Nephron (organoid): ENCODE measurements at regions not wholly inside any gene's neighbourhood (a gene's known extent, or its start where the extent isn't known, plus 50 kb on each side); places are given as distances from the start of the nearest gene placed in this dataset.

Experiments used
- H3K27ac Mint-ChIP-seq, 3 experiments: 2 replicates each; pipeline ENCODE4 v1.8.0; 2020; ENCODE audit warnings: mixed read lengths in 3 of 3, mild to moderate bottlenecking in 2 of 3, moderate library complexity in 1 of 3
- H3K27me3 Mint-ChIP-seq: 2 replicates; pipeline ENCODE4 v1.8.0; 2021; ENCODE audit warnings: low read depth, mild to moderate bottlenecking, moderate library complexity, mixed read lengths
- H3K36me3 Mint-ChIP-seq: 2 replicates; pipeline ENCODE4 v1.8.0; 2020; ENCODE audit warnings: low read depth, mixed read lengths
- H3K4me1 Mint-ChIP-seq: 2 replicates; pipeline ENCODE4 v1.8.0; 2020; ENCODE audit warnings: mixed read lengths
- H3K4me3 Mint-ChIP-seq, 3 experiments: 2 replicates each; pipeline ENCODE4 v1.8.0; 2020; ENCODE audit warnings: mild to moderate bottlenecking in 3 of 3, mixed read lengths in 3 of 3, moderate library complexity in 2 of 3
- H3K9me3 Mint-ChIP-seq: 2 replicates; pipeline ENCODE4 v1.8.0; 2020; ENCODE audit warnings: mixed read lengths
- TF ChIP-seq, protein P1 (sequence below), 3 experiments: fragments of 200-600 bp; sonication (generic); IDR thresholded peaks; one replicate each; pipeline ENCODE4 v1.5.0; 2021; ENCODE audit warnings: antibody characterized with exemption in 3 of 3; ENCODE audit not compliant: unreplicated experiment in 3 of 3

DNA sequence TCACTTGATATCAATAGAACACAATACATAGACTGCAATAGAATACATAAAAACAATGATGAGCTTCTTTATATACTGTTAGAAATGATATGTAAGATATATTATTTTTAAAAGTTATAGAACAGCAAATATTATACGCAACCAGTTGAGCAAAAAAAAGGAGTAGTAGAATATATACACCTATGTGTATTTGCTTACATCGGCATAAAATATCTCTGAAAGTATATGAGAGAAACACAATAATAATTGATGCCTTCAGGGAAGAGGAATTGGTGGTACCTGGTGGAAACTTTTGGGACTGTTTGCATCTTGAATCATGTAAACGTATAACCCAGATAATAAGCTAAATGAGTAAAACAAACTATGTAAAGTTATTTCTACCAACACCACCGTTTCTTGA is 418.4 kb upstream of the DCN start:
- Mint-ChIP-seq H3K9me3 (peaks cover 17% of the 10 kb centered on the region), H3K27ac (no peak overlapping the region), H3K27me3 (no peaks in the 10 kb centered on the region), H3K4me1 (no peaks in the 10 kb centered on the region), H3K36me3 (no peaks in the 10 kb centered on the region), H3K4me3 (no peak overlapping the region)
- TF ChIP-seq, protein P1, sequence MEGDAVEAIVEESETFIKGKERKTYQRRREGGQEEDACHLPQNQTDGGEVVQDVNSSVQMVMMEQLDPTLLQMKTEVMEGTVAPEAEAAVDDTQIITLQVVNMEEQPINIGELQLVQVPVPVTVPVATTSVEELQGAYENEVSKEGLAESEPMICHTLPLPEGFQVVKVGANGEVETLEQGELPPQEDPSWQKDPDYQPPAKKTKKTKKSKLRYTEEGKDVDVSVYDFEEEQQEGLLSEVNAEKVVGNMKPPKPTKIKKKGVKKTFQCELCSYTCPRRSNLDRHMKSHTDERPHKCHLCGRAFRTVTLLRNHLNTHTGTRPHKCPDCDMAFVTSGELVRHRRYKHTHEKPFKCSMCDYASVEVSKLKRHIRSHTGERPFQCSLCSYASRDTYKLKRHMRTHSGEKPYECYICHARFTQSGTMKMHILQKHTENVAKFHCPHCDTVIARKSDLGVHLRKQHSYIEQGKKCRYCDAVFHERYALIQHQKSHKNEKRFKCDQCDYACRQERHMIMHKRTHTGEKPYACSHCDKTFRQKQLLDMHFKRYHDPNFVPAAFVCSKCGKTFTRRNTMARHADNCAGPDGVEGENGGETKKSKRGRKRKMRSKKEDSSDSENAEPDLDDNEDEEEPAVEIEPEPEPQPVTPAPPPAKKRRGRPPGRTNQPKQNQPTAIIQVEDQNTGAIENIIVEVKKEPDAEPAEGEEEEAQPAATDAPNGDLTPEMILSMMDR (IDR thresholded peaks at IDR 0.05; ENCODE audit: unreplicated experiment in 3 of 3): no peak

DNA sequence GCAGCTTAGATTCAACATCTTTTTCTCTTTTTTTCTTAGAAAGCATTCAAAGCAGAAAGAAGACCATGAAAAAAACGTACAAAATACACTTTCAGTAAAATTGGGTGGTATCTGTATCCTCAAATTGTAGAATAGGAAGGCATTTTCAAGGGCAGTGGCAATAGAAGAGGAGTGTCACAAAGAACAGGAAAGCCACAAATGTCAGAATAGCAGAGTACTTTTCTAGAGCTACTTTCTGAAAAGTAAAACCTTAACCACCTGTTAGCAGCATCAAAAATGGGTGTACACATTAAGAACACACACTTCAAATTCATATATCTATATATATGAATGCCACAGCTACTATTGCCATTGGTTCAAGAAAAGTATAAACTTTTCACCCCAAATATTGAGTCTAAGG is 412.1 kb upstream of the DCN start:
- H3K4me1 Mint-ChIP-seq: no peaks in the 10 kb centered on the region
- peaks cover 14% of the 10 kb centered on the region for H3K9me3 Mint-ChIP-seq
- H3K27ac Mint-ChIP-seq: no peak overlapping the region
- TF ChIP-seq, protein P1 (IDR thresholded peaks at IDR 0.05; ENCODE audit: unreplicated experiment in 3 of 3): no peak
- H3K4me3 Mint-ChIP-seq: no peak overlapping the region
- H3K36me3 Mint-ChIP-seq: no peaks in the 10 kb centered on the region
- H3K27me3 Mint-ChIP-seq: no peaks in the 10 kb centered on the region

DNA sequence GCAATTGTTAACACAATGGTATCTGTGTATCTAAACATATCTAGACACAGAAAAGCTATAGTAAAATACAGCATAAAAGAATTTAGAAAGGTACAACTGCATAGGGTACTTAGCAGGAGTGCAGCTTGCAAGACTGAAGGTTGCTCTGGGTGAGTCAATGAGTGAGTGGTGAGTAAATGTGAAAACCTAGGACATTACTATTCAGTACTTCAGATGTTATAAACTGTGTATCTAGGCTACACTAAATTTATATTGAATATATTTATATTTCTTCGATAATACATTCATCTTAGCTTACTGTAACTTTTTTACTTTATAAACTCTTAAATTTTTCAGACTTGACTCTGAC is 409.0 kb upstream of the DCN start:
- H3K4me3 Mint-ChIP-seq: no peak overlapping the region
- H3K9me3 Mint-ChIP-seq: no peaks in the 10 kb centered on the region
- no peak overlapping the region for H3K27ac Mint-ChIP-seq
- H3K36me3 Mint-ChIP-seq: no peaks in the 10 kb centered on the region
- no peaks in the 10 kb centered on the region for H3K27me3 Mint-ChIP-seq
- peaks cover 5% of the 10 kb centered on the region for H3K4me1 Mint-ChIP-seq
- TF ChIP-seq, protein P1 (IDR thresholded peaks at IDR 0.05; ENCODE audit: unreplicated experiment in 3 of 3): no peak

- no peak overlapping the region for H3K27ac Mint-ChIP-seq
- no peaks in the 10 kb centered on the region for H3K9me3 Mint-ChIP-seq
- no peak overlapping the region for H3K4me3 Mint-ChIP-seq
- H3K27me3 Mint-ChIP-seq: no peaks in the 10 kb centered on the region
- peaks cover 5% of the 10 kb centered on the region for H3K4me1 Mint-ChIP-seq
- H3K36me3 Mint-ChIP-seq: no peaks in the 10 kb centered on the region
- TF ChIP-seq, protein P1 (IDR thresholded peaks at IDR 0.05; ENCODE audit: unreplicated experiment in 3 of 3): no peak
These were observed 408.5 kb upstream of the DCN start for GRCh38 chr12:91590966-91591638.

- Mint-ChIP-seq H3K9me3 (no peaks in the 10 kb centered on the region), H3K27ac (peak overlapping the region in 2 of 3 experiments; percentile 33 to 52), H3K36me3 (no peaks in the 10 kb centered on the region), H3K4me1 (peaks cover 5% of the 10 kb centered on the region), H3K27me3 (no peaks in the 10 kb centered on the region), H3K4me3 (no peak overlapping the region)
- TF ChIP-seq, protein P1 (IDR thresholded peaks at IDR 0.05; ENCODE audit: unreplicated experiment in 3 of 3): no peak
These were observed 406.3 kb upstream of the DCN start for GRCh38 chr12:91588874-91589454.

DNA sequence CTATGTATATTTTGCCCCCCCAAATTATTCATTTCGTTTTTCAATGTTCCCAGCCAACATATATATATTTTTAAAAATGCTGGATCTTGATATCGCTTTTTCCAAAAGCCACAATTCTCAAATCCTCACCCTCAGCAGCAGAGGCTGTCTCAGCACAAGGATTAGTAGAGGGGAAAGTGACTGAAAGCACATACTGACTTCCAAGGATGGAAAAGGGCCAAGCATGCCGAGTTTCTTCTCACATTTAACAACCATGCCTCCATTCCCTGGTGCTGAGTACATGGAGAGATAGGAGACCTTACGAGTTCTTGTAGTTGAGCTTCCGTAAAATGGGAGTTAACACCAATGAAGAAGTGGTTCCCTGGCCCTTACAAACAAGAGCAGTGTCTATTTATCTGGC is 403.4 kb upstream of the DCN start:
- Mint-ChIP-seq H3K36me3 (no peaks in the 10 kb centered on the region), H3K27me3 (no peaks in the 10 kb centered on the region), H3K27ac (no peak overlapping the region), H3K9me3 (no peaks in the 10 kb centered on the region), H3K4me3 (no peak overlapping the region), H3K4me1 (peaks cover 5% of the 10 kb centered on the region)
- TF ChIP-seq, protein P1 (IDR thresholded peaks at IDR 0.05; ENCODE audit: unreplicated experiment in 3 of 3): no peak
